Embryonic facial prominence (tissue), 1 donor: ENCODE measurements at regions not wholly inside any gene's neighbourhood (a gene's known extent, or its start where the extent isn't known, plus 50 kb on each side); places are given as distances from the start of the nearest gene placed in this dataset.

Source experiments
- DNase-seq: peaks from one replicate; pipeline ENCODE4 v3.0.0-alpha.2; 2016; ENCODE audit errors: extremely low spot score

DNA sequence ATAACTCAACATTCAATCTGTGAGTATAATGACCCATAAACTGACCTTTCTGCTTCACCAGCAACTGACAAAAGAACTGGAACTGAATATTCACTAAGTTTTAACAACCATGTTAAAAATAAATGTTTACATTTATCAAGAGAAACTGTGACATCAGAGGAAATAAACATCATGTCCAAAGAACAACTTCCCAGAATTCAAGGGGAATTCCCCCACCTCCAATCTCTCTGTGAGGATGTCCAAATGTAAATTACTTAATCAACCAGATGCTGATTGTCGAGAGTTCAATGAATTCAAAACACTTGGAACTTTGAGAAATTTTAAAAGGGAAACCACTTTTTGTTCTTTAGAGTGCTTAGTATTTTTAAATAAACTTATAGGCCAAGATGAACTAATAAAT is 365.6 kb upstream of the ADGRL2 start:
- DNase-seq, result no peak

DNA sequence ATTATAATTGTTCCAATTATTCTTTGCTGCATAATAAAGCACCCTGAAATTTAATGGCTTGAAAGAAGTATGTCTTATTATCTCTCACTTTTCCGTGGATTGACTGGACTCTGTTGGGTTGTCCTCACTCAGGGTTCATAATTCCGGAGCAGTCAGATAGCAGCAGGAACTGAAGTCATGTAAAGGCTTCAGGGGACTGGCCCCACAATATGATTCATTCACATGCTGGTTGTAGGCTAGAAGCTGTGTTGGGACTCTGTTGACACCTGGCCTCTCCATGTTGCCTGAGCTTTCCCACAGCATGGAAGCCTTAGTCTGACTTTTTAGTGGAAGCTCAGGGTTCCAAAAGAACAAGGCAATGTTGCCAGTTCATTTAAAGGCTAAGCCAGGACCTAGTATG is 367.1 kb upstream of the ADGRL2 start:
- DNase-seq, result no peak

DNA sequence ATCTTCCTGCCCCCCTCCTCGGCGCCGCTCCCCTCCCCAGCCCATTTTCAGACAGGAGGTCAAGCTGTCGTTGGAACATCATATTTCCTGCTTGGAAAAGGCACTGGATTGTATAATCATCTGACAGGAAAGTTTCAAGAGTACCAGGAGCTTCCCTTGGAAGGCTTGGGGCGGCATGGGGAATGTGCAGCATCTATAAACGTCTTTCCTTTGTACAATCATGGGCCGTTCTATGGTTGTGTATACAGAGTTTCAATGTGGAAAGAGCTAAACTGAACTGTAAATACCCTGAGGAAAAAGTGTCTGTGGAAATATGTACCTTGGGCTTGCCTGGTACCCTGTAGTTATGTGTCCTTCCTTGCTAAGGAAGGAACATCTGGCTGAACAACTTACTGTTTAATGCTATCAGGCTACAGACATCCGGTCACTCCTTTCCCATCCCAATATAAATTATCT is 368.1 kb upstream of the ADGRL2 start:
- DNase-seq, result no peak

DNA sequence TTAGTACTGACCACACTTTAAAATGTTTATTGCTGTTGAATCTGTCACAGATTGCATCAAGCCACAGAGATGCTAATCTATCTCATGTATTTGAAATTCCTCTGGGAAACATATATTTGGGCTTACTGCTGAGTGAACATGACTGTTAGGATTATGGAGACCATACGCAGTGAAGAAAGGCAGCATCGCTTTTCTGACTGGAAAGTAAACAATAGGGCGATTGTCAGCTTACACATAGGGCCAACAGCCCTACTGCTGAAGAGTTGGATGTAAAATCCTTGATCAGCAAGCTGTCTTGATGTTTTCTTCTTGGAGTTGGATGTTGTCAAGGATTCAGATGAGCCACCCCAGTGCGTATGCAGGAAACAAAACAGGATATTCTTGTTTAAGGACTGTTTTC is 368.7 kb upstream of the ADGRL2 start:
- no peak for DNase-seq

DNA sequence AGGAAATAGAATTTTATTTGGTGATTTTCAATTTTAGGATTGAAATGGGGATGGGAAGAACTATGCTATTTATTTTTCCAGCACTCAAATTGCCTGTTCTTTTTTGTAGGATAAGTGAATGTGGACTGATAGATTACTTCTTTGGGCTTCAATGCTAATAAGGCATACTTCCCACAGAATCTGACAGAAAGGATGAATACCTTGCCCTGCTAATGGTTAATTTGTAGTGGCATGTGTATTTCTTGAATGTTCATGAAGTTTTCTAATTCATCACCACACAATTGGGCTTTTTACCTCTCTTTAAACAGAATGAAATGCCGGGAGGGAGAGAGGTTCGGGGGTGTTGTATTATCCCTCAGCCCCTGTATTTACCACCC is 369.1 kb upstream of the ADGRL2 start:
- DNase-seq, result no peak

DNA sequence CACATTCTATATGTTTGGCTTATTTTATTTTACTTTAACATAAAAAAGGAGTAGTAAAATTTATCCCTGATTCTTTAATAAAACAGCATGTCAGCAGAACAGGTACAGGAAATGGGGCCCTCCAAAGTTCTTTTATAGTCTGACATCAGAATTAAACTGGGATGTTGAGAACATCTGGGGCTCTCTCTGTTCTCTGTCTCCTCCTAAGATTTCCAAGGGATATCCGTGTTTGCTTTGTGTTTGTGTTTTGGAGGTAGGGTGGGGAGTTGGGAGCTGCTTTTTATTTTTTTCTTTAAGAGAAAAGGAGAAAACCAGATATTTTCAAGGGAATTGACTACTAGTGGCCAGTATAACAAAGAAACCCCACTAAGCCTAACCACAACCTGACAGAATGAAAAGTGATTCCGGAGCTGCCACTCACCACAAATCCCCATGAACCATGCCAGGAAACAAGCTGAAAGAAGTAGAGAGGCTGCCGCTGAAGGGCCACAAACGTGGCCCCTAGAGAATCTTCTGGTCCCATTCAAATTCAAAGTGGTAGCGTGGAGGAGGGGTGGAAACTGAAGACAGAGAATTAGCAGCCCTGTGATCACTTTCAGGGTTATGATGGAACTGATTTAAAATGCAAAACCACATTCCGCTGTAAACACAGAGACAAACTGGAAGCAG is 369.6 kb upstream of the ADGRL2 start:
- DNase-seq, result no peak

DNA sequence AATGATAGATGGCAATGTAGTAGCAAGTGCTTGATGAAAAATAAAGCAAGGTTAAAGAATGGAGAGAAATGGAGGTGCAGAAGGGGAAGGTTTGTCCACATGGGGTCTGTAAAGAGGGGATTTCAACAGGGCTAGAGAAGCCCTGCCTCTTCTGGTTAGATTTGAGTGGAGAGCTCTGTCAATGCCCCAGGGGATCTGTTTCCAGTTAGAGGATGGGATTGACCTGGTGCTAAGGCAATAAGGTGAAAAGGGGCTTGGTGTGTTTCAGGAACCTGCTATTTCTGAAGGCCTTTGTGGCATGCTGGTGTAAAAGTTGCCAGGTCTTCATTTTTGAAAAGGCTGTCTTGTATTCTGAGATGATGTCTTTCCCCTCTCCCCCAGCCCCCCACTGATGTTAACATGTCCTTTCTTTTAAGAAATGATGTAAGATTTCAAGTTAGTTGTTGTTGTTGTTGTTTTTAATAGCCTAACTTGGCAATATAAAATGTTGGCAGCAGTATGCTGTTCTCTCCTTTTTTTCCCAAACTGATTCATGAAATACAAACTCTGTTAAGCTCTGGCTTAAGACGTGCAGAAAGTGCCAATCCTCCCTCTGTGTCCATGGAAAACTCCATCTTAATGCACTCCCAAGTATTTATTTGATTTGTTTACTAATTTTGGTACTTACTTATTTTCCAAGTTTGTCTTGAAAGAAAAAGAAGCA is 370.3 kb upstream of the ADGRL2 start:
- DNase-seq, result no peak

DNA sequence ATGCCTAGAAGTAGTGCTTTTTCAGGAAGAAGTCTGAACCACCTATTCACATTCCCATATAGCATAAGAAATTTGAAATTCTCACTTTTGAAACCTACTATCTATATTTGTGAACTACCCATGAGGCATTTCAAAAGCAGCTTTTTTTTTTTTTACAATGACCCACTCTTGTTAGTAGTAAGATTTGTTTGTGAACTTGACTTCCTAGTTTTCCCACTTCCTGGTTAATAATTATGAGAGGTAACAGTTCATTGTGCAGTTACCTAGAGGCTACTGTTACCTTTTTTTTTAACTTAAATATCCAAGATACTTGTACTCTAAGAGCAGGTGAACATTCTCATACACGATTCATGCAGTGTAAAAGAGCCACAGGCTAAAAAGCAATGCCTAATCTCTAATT is 371.7 kb upstream of the ADGRL2 start:
- DNase-seq, result no peak

DNA sequence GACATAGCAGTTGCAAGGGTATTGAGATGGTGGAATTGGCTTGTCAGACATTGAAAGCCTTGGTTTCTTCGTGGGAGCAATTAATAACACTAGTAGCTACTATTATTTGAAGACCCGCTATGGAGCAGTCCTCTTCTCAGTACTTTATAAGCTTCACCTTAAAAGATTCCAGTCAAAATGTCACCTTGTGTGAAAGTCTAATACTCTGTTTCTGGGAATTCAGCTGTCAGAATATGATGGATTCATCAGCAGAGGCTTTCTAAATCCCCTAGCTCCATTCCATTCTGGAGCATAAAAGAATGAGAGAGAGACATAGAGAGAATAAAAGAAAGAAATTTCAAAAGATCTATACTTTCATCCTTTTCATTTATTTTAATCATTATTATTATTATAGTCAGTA is 375.9 kb upstream of the ADGRL2 start:
- no peak for DNase-seq

DNA sequence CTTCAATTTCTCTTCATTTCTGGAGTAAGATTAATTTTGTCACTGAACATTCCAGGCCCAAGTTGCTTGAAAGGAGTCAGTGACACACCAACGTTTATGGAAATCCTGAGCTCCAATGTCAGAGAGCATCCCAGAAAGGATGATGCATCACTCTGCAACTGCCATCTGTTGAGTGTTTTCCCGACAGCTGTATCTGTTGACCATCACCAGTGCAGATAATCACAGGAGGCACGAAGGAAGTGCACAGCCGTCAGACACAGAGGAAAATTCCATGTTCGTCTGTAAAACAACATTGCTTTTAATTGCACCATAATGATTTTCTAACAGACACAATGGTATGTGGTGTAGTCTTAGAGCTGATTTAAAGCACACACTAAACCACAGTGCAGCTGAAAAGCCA is 376.7 kb upstream of the ADGRL2 start:
- no peak for DNase-seq

DNA sequence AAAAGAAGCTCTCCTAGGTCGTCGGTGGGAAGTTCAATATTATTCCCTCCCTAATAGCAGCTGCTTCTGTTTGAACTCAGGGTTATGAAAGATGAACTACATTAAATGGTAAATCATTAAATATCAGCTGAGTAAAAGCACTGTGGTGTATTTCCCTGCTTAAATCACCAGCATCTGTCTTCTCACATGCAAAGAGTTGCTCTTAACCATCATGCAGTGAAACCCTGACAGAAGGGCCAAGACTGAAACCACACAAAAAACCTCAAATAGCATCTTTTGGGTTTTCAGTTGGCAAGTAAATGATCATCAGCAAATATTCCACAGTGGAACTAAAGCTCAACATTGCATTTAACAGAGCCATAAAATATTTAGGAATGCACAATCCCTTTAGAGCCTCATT is 380.0 kb upstream of the ADGRL2 start:
- no peak for DNase-seq

DNA sequence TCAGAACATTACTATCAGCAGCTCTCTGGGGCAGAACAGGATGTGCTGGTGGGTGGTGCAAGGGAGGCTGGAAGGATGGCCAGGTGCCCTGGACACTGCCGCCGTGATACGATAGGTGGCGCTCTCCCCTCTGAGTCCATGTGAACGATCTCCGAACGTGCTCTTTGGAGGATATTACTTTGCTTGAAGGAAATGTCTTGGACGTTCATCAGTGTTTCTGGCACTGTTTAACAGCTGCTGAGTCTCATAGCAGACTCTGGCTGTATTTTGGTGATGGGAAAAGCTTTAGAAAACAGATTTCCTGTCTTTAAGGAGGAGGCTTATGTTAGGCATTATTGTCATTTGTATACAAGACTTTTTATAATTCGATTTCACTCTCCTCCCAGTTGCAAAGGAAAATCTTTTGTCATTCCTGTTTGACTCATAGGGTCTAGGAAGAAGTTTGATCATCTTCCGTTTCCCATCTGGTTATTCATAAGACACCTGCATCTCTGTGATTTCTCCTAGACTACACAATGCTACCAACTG is 386.2 kb upstream of the ADGRL2 start:
- peak; percentile 46 for DNase-seq

DNA sequence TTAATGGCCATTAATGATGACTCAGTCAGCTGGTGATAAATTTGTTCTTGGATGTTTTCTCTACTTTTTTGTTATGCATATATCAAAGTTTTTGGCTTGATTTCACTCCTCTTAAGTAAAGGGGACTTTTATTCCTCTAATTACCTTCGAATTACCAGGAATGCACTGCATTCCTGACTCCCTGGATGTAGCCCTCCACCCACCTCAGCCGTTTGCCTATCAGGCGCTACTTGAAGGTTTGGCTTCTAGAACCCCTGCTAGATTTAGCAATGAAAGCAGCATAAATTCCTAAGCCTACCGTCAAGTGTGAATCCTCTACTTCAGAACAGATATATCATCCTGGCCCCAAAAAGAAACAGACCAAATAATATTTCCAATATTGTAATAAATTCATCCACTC is 387.8 kb upstream of the ADGRL2 start:
- no peak for DNase-seq

DNA sequence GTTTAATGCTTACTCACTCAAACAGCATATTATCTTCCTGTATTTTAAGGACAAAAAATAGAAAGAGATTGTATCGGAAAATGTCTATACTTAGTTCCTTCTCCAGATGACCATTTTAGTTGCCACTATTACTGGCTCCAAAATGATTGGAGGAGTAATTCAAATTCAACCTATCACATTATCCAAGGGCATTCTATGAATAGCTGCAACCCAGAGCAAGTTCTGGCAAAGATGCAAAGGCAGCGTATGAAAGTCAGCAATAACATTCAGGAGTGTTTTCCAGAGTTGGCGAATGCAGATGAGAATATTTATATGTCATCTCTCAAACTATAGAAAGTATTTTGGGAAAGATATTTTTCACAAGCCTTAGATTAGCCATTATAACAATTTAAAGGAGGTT is 389.8 kb upstream of the ADGRL2 start:
- no peak for DNase-seq

DNA sequence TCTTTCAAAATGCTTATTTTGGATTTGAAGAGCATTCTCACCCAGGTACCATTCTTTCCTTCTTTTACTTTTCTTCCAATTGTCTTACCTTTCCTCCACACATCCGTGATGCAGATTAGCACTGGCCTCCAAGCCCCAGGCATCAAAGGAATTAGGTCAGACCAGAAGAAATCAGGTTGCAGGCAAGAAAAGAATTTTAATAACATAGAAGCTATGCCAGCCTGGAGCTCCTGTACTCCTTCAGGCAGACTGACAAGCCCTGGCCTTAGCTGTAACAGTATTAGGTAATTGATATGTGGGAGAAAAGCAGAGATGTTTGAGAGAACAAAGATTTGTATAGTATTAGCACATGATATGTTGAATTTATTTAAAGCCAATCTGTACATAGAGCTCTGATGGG is 390.4 kb upstream of the ADGRL2 start:
- no peak for DNase-seq

DNA sequence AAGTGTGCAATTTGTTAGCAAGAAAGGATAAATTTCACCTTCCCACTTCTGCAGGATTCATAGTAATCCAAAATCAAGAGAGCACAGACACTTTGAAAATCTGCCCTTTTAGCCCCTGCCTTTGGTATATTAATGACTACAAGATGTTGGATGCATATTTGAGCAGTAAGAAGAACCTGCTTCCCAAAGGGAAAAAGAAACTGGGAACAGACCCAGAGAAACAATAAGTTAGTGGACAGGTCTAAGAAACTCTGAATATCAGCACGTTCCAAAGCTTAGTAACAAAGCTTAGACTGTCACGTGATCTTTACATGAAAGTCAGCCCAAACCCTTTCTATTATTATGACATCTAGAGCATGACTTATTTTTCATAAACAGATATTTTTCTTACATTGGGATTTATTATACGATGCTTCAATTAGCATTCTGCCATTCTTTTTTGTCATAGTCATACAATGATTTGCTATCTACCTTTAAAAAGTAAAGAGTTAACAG is 390.9 kb upstream of the ADGRL2 start:
- no peak for DNase-seq

DNA sequence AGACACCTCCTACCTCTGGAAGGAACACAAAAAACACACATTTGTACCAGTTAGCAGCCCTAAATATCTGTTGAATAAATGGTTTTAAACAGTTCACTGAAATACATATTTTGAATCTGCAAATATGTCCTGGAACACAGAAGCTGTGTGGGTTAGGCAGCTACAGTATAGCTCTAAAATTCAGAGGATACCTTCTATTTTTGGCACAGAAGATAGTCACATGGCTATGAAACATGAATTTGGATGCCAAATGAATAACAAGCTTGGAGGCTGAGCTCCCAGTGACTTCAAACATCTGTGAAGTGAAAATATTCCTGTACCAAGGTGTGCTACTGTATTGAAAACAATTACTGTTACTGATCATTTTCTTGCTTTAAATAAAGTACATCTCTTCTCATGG is 391.5 kb upstream of the ADGRL2 start:
- no peak for DNase-seq

DNA sequence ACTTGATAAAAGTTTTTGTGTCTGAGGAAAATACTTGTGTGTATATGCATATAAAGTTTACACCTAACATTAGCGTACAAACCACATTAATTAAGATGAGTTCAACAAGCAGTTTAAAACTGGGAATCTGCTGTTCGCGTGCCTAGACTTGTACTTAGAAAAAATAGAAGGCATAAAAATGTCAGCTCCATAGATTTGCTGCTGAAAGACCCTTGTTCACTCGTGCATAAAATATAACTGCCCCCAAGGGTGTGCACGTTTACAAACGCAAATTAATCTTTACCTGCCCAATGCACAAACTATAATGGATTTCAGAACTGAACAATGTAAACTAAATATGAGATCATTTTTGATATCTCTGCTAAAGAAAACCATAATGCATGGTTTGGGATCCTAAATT is 392.3 kb upstream of the ADGRL2 start:
- DNase-seq, result no peak

DNA sequence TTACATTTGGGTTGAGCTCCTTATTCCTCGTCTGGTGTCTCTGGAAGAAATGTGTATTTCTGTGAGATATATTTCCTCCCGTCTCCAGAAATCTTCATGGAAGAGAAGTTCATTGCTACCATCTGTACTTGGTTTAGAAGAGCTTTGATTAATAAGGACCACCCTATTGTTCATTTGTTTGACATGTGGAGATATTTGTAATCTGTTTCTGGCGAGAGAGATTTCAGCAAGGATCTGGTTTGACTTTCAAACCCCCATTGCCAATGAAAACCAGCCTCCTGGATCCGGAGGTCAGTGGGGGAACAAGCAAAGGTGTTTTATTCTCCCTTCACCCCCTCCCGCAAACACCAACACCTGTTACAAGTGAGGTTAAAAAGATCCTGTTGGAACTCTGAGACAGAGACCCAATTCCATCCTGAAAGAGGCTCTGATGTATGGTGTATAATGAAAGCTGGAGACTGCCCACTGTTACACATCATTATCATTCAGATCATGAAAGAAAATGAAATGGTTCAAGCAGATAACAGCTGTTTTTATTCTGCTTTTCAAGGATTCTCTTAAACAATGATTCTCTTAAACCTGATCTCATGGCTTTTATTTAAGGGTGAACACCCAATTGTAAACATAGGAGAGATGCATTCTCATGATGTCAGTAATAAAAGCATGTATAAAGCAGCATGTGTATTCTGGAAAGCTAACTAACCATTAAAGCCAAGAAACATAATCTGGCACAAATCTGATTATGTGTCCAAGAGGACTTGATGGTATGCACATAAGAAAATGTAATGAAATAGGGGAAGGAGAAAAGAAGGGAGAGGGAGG is 393.5 kb upstream of the ADGRL2 start:
- DNase-seq, result peak; percentile 33

DNA sequence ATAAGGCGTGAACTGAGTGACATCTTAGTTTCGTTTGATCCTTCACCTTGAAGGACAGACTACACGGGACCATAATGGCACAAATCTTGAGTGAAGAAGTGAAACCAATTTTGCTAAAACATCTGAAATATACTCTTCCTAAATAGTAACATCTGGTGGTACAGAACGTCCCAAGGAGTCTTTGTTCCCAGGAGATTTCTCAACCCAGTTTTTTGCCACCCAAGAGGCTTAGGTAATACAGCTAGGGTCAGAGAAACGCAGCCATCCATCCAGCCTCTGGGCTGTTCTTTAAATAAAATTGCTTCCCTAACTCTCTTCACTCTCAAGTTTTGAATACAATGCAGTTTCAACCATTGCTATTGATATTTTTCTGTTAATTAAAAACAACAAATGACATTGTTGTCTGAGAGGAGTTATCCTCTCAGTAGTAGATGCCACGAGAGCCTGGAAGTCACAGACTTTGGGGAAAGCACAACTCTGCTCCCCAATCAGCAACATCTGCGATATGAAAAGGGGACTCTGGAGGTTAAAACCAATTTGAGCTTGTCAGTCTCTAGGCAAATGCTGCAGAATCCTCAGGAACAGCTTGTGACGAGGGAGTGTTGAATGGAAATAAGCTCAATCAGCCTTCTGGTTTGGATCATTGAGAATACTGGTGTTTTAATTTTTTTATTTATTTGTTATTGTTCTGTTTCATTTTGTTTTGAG is 394.3 kb upstream of the ADGRL2 start:
- DNase-seq, result no peak

DNA sequence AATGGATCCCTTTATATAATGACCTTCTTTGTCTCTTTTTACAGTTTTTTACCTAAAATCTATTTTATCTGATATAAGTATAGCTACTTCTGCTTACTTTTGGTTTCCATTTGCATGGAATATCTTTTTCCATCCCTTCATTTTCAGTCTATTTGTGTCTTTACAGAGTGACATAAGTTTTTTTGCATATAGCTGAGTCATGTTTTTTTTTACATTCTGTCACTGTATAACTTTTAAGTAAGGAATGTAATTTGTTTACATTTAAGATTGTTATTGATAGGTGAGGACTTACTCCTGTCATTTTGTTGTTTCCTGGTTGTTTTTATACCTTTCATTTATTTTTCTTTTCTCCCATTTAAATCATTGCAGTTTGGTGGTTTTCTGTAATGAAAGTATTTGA is 402.7 kb upstream of the ADGRL2 start:
- DNase-seq, result no peak
